HG02642 (cell line): ENCODE measurements at regions not wholly inside any gene's neighbourhood (a gene's known extent, or its start where the extent isn't known, plus 50 kb on each side); places are given as distances from the start of the nearest gene placed in this dataset.

Experiments
- ATAC-seq: cut with Tn5 transposase; IDR thresholded peaks from one replicate; pipeline ENCODE4 v1.9.1; 2021; ENCODE audit warnings: mild to moderate bottlenecking; ENCODE audit not compliant: unreplicated experiment, poor library complexity

DNA sequence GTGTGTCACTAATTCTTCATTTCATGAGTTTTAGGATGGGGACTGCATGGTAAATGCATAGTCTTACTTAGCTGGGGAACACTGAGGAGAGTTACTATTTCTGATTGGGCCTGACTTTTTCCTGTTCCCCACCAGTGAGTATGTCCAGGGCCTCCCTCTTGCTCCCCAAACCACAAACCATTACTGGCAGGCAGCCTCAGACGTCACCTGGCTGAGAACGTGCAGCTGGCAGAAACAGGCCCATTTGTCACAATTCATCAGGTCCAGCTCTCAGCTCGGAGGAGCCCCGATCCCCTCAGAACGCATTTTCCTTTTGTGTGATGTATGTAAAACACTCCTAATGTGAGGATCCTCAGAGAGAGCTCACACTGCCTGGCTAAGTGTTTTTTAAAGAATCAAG lies 71.7 kb upstream of the SIX3 start:
- ATAC-seq = no peak

DNA sequence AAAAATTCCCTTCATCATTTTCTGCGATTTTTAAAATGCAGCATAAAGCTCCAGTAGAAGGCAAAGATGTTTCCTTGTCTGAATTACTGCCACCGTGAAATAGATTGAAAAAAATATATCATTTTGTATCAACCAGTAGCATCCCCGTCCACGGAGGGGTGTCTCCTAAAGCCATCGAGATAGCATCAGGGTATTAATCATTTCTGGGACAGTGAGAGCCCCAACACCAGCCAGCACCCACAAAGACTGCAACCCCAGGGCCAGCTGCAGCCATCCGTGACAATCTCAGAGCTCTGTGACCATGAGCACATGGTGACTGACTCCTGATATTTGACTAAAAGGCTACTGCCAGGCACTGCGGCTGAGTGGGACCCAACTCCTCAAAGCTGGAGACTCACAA lies 64.1 kb upstream of the SIX3 start:
- no peak for ATAC-seq

DNA sequence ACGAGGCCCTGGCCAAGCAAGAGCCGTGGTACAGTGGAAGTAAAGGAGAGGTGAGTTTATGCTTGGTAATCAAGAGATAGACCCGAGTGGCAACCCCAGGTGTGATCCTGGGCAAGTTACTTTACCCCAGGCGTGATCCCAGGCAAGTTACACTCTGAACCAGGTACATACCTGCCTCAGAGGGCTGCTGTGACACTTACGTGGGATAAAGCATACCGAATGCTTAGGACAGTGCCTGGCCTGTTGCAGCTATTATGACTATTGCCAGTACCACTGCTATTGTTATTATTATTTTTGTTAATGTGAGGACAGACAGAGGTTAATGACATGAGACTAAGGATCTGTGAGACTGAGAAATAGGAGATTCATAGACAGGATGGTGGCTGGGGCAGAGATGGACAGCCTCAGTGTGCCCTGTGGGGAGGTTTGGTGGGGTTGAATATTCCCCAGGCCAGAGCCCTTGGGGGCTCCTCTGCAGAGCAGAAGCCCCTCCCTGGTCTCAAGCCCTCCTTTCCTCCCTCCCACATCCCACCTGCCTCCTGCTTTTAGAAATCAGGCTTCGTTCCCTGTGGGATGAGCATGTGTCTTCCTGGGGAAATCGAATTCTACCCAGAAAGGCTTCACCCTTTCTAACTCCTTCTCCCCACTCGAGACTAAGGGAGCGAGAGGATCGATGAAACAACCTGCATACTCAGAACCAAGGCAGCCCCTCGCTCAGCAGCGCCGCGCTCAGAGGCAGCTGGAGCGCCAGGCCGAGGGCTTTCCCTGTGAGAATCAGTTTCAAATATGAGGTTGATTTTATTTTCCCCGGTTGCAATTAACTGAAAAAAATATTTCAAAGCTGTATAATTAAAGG lies 62.0 kb upstream of the SIX3 start:
- no peak for ATAC-seq

DNA sequence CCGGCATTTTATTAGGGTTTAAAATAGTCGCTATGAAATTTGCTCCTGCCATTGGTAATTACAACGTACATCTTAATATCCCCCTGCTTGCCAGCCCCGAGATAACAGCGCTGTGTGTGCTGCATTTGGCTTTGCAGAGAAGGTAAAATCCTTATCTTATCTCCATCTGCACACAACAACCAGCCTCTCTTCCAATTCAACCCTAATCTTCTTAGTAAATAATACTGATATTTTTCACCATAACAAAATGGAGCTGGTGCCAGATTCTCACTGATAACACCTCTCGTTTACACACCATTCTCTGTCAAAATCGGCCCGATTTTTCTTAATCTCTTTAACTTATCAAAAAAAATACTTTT lies 61.4 kb upstream of the SIX3 start:
- ATAC-seq = no peak

DNA sequence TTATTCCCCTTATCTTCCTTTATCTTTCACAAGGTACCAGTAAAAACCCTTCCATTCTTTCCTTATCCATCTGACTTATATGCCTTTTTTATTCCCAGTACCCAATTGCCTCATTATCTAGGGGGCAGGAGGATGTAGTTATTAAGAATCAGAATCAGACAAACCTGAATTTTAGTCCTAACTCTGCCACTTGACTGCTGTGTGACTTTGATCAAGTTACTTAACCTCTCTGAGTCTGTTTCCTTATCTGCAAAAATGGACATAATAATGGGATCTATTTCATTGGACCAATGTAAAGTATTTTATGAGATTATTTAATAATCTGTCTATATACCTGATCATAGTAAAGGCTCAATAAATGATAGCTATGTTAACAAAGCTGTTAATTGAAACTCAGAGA lies 59.6 kb upstream of the SIX3 start:
- ATAC-seq = no peak

DNA sequence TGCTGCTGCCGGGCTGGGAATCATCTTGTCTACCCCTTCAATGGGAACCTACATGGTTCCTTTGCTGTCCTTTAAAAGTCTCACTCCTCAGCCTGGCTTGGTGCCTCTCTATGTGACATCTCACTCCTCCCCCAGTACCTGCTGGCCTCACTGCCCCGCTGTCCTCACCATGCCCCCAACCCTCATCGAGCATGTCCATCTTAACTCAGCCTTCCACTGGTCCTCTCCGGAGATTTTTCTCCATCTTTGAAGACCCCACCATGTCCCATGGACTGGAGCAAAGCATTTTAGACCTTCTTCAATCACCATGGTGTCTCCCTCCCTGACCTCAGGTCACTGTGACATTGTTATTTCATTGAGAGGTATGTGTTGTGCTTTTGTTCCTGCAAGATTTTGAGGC lies 58.1 kb upstream of the SIX3 start:
- ATAC-seq = no peak

DNA sequence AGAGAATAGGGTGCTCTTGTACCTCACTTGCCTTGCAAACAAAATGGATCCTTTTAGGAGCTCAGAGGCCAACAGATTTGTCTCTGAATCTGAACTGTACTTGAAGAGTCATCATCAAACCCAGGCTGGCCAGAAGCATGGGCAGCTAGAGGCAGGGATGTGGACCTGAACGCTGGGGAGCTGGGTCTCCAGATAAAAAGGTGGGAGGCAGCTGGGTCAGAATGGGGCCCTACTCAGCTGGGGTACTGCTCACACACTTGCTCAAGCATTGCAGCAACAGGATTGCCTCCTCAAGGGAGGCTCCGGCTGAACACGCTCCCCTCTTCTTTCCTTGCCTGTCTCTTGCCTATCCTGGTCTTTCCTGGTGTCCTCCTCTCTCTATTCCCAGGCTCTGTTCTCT lies 57.3 kb upstream of the SIX3 start:
- no peak for ATAC-seq

DNA sequence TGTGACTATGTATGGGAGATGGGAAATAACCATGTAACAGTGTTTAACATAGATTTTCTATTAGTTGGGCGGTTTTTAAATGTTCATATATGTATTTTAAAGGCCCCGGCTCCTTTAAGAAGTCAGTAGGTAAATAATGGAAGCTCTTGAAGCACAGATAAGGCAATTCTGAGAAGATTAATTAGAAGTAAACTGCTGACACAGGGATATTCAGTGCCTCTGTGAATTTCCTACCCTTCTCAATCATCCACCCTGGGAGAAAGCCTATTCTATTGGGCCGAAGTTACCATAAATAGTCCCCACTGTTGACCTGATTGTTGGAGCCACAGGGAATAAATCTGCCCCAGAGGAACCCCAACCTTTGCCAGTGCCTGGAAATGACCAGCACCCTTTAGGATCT lies 56.8 kb upstream of the SIX3 start:
- ATAC-seq = no peak

DNA sequence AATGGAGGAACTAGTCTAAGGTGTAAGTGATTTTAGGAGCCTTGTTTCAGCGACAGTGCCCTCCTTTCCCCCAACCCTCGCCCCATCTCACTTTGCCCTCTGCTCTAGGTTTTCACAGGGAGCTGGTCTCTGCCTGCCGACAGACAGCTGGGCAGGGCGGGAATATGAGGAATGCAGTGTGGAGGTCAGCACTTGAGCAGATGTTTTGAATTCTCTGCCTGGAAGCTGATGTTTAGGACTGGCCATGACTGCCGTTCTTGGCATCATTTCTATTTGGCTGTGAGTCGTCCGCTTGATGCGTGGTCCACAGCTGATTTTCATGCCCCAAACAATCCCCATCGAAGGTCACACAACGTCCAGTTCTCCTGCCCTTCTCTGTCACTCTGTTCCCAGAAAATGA lies 55.1 kb upstream of the SIX3 start:
- ATAC-seq = no peak

DNA sequence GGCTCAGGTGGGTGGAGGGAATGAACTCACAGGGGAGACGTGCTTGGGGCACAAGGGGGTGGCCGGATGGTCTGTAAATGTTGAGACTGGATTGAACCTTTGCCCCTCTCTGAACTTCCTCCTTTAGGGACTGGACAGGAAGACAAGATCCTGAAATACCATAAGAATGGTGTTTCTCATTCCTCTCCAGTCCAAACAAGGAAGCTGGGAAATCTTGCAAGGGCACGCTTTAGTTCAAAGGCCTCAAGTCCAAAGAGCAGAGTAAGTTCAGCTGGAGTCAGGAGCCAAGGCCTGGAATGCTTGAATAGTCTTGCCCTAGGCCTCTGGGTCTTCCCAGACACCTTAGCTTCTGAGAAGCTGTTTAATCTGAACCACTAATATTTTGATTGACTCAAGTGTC lies 52.4 kb upstream of the SIX3 start:
- ATAC-seq = no peak
